PC-9 (cell line): ENCODE measurements at regions not wholly inside any gene's neighbourhood (a gene's known extent, or its start where the extent isn't known, plus 50 kb on each side); places are given as distances from the start of the nearest gene placed in this dataset.

Experiments used
- BruUV-seq: library from RNA; stranded (reverse); fragments of 400-500 nt; replicated peaks from 2 replicates; lab custom pipeline; 2021; lab: Mats Ljungman, UMichigan
- CTCF ChIA-PET: fragments of 300-600 bp; sonication (Branson Sonifier 250); formaldehyde crosslinking; loops from one replicate; lab custom pipeline; 2022; ENCODE audit warnings: antibody characterized with exemption; lab: Charles Lee
- POLR2A ChIA-PET: fragments of 300-600 bp; sonication (Branson Sonifier 250); formaldehyde crosslinking; loops from one replicate; lab custom pipeline; 2022; ENCODE audit warnings: antibody characterized with exemption; ENCODE audit not compliant: unreplicated experiment; lab: Charles Lee
- DNase-seq, 2 experiments: peaks; one replicate each; pipeline versions ENCODE4 v3.0.0 to v3.0.0-alpha.2; 2015 to 2022; ENCODE audit warnings: mixed read lengths in 1 of 2
- H2AFZ ChIP-seq: fragments of 200-600 bp; sonication (generic); 2 replicates; pipeline ENCODE4 v1.8.1; 2017; ENCODE audit warnings: antibody characterized with exemption
- H3F3A ChIP-seq: fragments of 200-600 bp; sonication (generic); 2 replicates; pipeline ENCODE4 v1.8.1; 2017; ENCODE audit warnings: antibody characterized with exemption, mild to moderate bottlenecking, low read depth; ENCODE audit not compliant: insufficient read depth
- H3K27ac ChIP-seq: fragments of 200-600 bp; sonication (generic); 2 replicates; pipeline ENCODE4 v1.6.1; 2016; ENCODE audit warnings: mixed run types
- H3K27me3 ChIP-seq: fragments of 200-600 bp; sonication (generic); 2 replicates; pipeline ENCODE4 v1.6.1; 2016; ENCODE audit warnings: low read depth, mixed run types; ENCODE audit not compliant: insufficient read depth
- H3K36me3 ChIP-seq: fragments of 200-600 bp; sonication (generic); 2 replicates; pipeline ENCODE4 v1.6.1; 2016; ENCODE audit warnings: low read depth, mixed run types
- H3K4me1 ChIP-seq: fragments of 200-600 bp; sonication (generic); replicated peaks from 2 replicates; pipeline ENCODE4 v1.6.1; 2016; ENCODE audit warnings: mixed run types; ENCODE audit not compliant: insufficient read depth
- H3K4me2 ChIP-seq: fragments of 200-600 bp; sonication (generic); 2 replicates; pipeline ENCODE4 v1.6.1; 2017; ENCODE audit warnings: mixed run types
- H3K4me3 ChIP-seq: fragments of 200-600 bp; sonication (generic); 2 replicates; pipeline ENCODE4 v1.6.1; 2016; ENCODE audit warnings: mixed run types
- H3K79me2 ChIP-seq: fragments of 200-600 bp; sonication (generic); 2 replicates; pipeline ENCODE4 v1.6.1; 2017; ENCODE audit warnings: low read depth, mixed run types
- H3K9me2 ChIP-seq: fragments of 200-600 bp; sonication (generic); 2 replicates; pipeline ENCODE4 v1.8.1; 2017; ENCODE audit warnings: mild to moderate bottlenecking; ENCODE audit not compliant: insufficient read depth
- H3K9me3 ChIP-seq: fragments of 200-600 bp; sonication (generic); 2 replicates; pipeline ENCODE4 v1.8.1; 2016; ENCODE audit warnings: low read depth; ENCODE audit not compliant: insufficient read depth
- H4K20me1 ChIP-seq: fragments of 200-600 bp; sonication (generic); 2 replicates; pipeline ENCODE4 v1.8.1; 2017; ENCODE audit not compliant: insufficient read depth
- CTCF ChIP-seq: fragments of 200-600 bp; sonication (generic); conservative IDR thresholded peaks from 2 replicates; pipeline ENCODE4 v1.6.1; 2017; ENCODE audit warnings: mixed run types, antibody characterized with exemption, mild to moderate bottlenecking, moderate library complexity
- EZH2 ChIP-seq: fragments of 200-600 bp; sonication (generic); IDR thresholded peaks from 2 replicates; pipeline ENCODE4 v1.8.0; 2017; ENCODE audit warnings: antibody characterized with exemption, low read depth
- intact Hi-C: fragments of 100-400 bp; cut with micrococcal nuclease; formaldehyde crosslinking; loops from one replicate; pipeline ENCODE4 v1.10.0; 2022; ENCODE audit not compliant: unreplicated experiment

GRCh38 chr11:87438416-87438815 is 400.7 kb downstream of the TMEM135 start:
- H3F3A ChIP-seq = peaks cover 8% of the 10 kb centered on the region; the same call in 1 of the 2 replicates
- H3K9me3 ChIP-seq = 0 out of 2 replicates have a peak, but pooled peaks cover 3% of the 10 kb centered on the region
- CTCF ChIA-PET = no interaction called here
- BruUV-seq = no TSS peak
- H3K4me2 ChIP-seq = no peak overlapping the region
- H2AFZ ChIP-seq = no peak overlapping the region
- no peak overlapping the region for H3K27ac ChIP-seq
- no peaks in the 10 kb centered on the region for H3K27me3 ChIP-seq
- TF ChIP-seq CTCF (no peak), EZH2 (no peak)
- H3K4me3 ChIP-seq = no peak overlapping the region
- intact Hi-C loops = no loop called here
- H3K79me2 ChIP-seq = no peaks in the 10 kb centered on the region
- no peaks in the 10 kb centered on the region for H3K9me2 ChIP-seq
- no peak for DNase-seq
- H4K20me1 ChIP-seq = no peaks in the 10 kb centered on the region
- POLR2A ChIA-PET = no interaction called here
- 0 out of 2 replicates have a peak, but pooled peaks cover 14% of the 10 kb centered on the region for H3K4me1 ChIP-seq
- no peaks in the 10 kb centered on the region for H3K36me3 ChIP-seq

- Histone ChIP-seq H3K9me2 (no peaks in the 10 kb centered on the region), H3K4me1 (0 out of 2 replicates have a peak, but pooled peaks cover 14% of the 10 kb centered on the region), H3F3A (peaks cover 8% of the 10 kb centered on the region; the same call in 1 of the 2 replicates), H2AFZ (no peak overlapping the region), H3K27ac (peak overlapping the region; percentile 32), H3K27me3 (no peaks in the 10 kb centered on the region), H3K4me3 (no peak overlapping the region), H4K20me1 (no peaks in the 10 kb centered on the region), H3K79me2 (no peaks in the 10 kb centered on the region), H3K36me3 (no peaks in the 10 kb centered on the region), H3K9me3 (0 out of 2 replicates have a peak, but pooled peaks cover 3% of the 10 kb centered on the region), H3K4me2 (no peak overlapping the region)
- TF ChIP-seq EZH2 (no peak), CTCF (no peak)
- ChIA-PET CTCF (no interaction called here), POLR2A (interaction anchor here (0.6 kb wide), 1 partner anchor 588 kb away, joined by 5 read pairs; no protein-coding TSS in a partner anchor)
- DNase-seq = peak in 1 of 2 experiments; percentile 79
- no TSS peak for BruUV-seq
- intact Hi-C loops = no loop called here
Observed at GRCh38 chr11:87437844-87438223, 400.1 kb downstream of the TMEM135 start.

GRCh38 chr11:87437133-87437843 is 399.6 kb downstream of the TMEM135 start:
- intact Hi-C loops = no loop called here
- Histone ChIP-seq H2AFZ (no peak overlapping the region), H3K9me2 (no peaks in the 10 kb centered on the region)

More at GRCh38 chr11:87437133-87437843, 399.6 kb downstream of the TMEM135 start:
- H4K20me1 ChIP-seq = no peaks in the 10 kb centered on the region
- DNase-seq = no peak
- no peak overlapping the region for H3K4me3 ChIP-seq
- 0 out of 2 replicates have a peak, but pooled peaks cover 3% of the 10 kb centered on the region for H3K9me3 ChIP-seq
- no peaks in the 10 kb centered on the region for H3K27me3 ChIP-seq
- no peaks in the 10 kb centered on the region for H3K36me3 ChIP-seq
- H3K27ac ChIP-seq = peak overlapping the region; percentile 32
- H3K79me2 ChIP-seq = no peaks in the 10 kb centered on the region
- H3F3A ChIP-seq = peaks cover 8% of the 10 kb centered on the region; the same call in 1 of the 2 replicates
- ChIA-PET POLR2A (interaction anchor here (0.6 kb wide), 1 partner anchor 588 kb away, joined by 5 read pairs; no protein-coding TSS in a partner anchor), CTCF (no interaction called here)
- no peak overlapping the region for H3K4me2 ChIP-seq
- TF ChIP-seq CTCF (no peak), EZH2 (no peak)
- BruUV-seq = no TSS peak
- H3K4me1 ChIP-seq = 0 out of 2 replicates have a peak, but pooled peaks cover 14% of the 10 kb centered on the region
